SK-MEL-5 (cell line): ENCODE measurements at regions not wholly inside any gene's neighbourhood (a gene's known extent, or its start where the extent isn't known, plus 50 kb on each side); places are given as distances from the start of the nearest gene placed in this dataset.

Source experiments
- DNase-seq: peaks from one replicate; pipeline ENCODE4 v3.0.0-alpha.2; 2016; ENCODE audit warnings: low read depth, low spot score
- in situ Hi-C: cut with HindIII; loops from 2 replicates; pipeline ENCODE4 v1.10.0; 2016; ENCODE audit warnings: low sequenced_read_pairs, high pct_unique_total_duplicates, low pct_unique_long_range_greater_than_20kb

- DNase-seq, result no peak
- in situ Hi-C loops, result no loop called here
These were observed 240.0 kb upstream of the NT5C1B start for GRCh38 chr2:18829251-18829902.

- DNase-seq, result no peak
- in situ Hi-C loops, result no loop called here
These were observed 238.9 kb upstream of the NT5C1B start for GRCh38 chr2:18828296-18828695.

- no peak for DNase-seq
- in situ Hi-C loops, result no loop called here
These were observed 236.5 kb upstream of the NT5C1B start for GRCh38 chr2:18825838-18826237.

- in situ Hi-C loops, result no loop called here
- no peak for DNase-seq
These were observed 235.5 kb upstream of the NT5C1B start for GRCh38 chr2:18824915-18825314.

- DNase-seq, result no peak
- in situ Hi-C loops, result no loop called here
These were observed 235.0 kb upstream of the NT5C1B start for GRCh38 chr2:18824325-18824790.

GRCh38 chr2:18821431-18821830, 232.1 kb upstream of the NT5C1B start:
- in situ Hi-C loops, result no loop called here
- DNase-seq, result no peak

- DNase-seq, result no peak
- in situ Hi-C loops, result no loop called here
These were observed 231.6 kb upstream of the NT5C1B start for GRCh38 chr2:18820966-18821365.

- no peak for DNase-seq
- in situ Hi-C loops, result no loop called here
These were observed 230.2 kb upstream of the NT5C1B start for GRCh38 chr2:18819566-18819965.

GRCh38 chr2:18814387-18814786, 225.0 kb upstream of the NT5C1B start:
- no peak for DNase-seq
- in situ Hi-C loops, result no loop called here

- DNase-seq, result no peak
- in situ Hi-C loops, result no loop called here
These were observed 215.2 kb upstream of the NT5C1B start for GRCh38 chr2:18804536-18804935.

- in situ Hi-C loops, result no loop called here
- no peak for DNase-seq
These were observed 214.0 kb upstream of the NT5C1B start for GRCh38 chr2:18803141-18803939.

GRCh38 chr2:18800240-18800971, 211.0 kb upstream of the NT5C1B start:
- in situ Hi-C loops, result no loop called here
- no peak for DNase-seq

GRCh38 chr2:18799397-18799796, 210.0 kb upstream of the NT5C1B start:
- in situ Hi-C loops, result no loop called here
- DNase-seq, result no peak

GRCh38 chr2:18797133-18797845, 207.9 kb upstream of the NT5C1B start:
- in situ Hi-C loops, result no loop called here
- no peak for DNase-seq

GRCh38 chr2:18795906-18796305, 206.5 kb upstream of the NT5C1B start:
- in situ Hi-C loops, result no loop called here
- no peak for DNase-seq

GRCh38 chr2:18792684-18793083, 203.3 kb upstream of the NT5C1B start:
- DNase-seq, result no peak
- in situ Hi-C loops, result no loop called here

GRCh38 chr2:18792226-18792629, 202.9 kb upstream of the NT5C1B start:
- in situ Hi-C loops, result no loop called here
- no peak for DNase-seq
